Muscle layer of colon (tissue), 2 donors: ENCODE measurements at regions not wholly inside any gene's neighbourhood (a gene's known extent, or its start where the extent isn't known, plus 50 kb on each side); places are given as distances from the start of the nearest gene placed in this dataset.

ENCODE experiments used
- H3K27ac ChIP-seq: one replicate; pipeline ENCODE4 v1.7.0; 2013; ENCODE audit warnings: low read depth, mild to moderate bottlenecking, low read length, moderate library complexity
- H3K27me3 ChIP-seq, 2 donors: one replicate each; pipeline ENCODE4 v1.7.0; 2013; ENCODE audit warnings: low read length in 2 of 2, mild to moderate bottlenecking in 2 of 2; ENCODE audit not compliant: insufficient read depth in 2 of 2, control insufficient read depth in 1 of 2
- H3K36me3 ChIP-seq: one replicate; pipeline ENCODE4 v1.7.0; 2013; ENCODE audit warnings: mild to moderate bottlenecking, low read length; ENCODE audit not compliant: insufficient read depth
- H3K4me1 ChIP-seq: one replicate; pipeline ENCODE4 v1.7.0; 2013; ENCODE audit warnings: mild to moderate bottlenecking, low read length; ENCODE audit not compliant: insufficient read depth
- H3K4me3 ChIP-seq, 2 donors: one replicate each; pipeline ENCODE4 v1.7.0; 2013; ENCODE audit warnings: low read length in 2 of 2, low read depth in 1 of 2, mild to moderate bottlenecking in 1 of 2, moderate library complexity in 1 of 2
- H3K9ac ChIP-seq: one replicate; pipeline ENCODE4 v1.7.0; 2013; ENCODE audit warnings: low read length
- H3K9me3 ChIP-seq: one replicate; pipeline ENCODE4 v1.7.0; 2013; ENCODE audit warnings: mild to moderate bottlenecking, low read length
- donor health status: abdominal sarcoma.
- donor health status: Adenocarcinoma of cecum.

GRCh38 chr4:130850019-130850524 is 1754.1 kb downstream of the C4orf33 start:
- no peaks in the 10 kb centered on the region for H3K36me3 ChIP-seq
- no peaks in the 10 kb centered on the region for H3K27me3 ChIP-seq
- no peaks in the 10 kb centered on the region for H3K9me3 ChIP-seq
- no peaks in the 10 kb centered on the region for H3K4me1 ChIP-seq
- no peak overlapping the region for H3K27ac ChIP-seq
- H3K4me3 ChIP-seq, result no peak overlapping the region
- no peak overlapping the region for H3K9ac ChIP-seq

- H3K4me3 ChIP-seq, result no peak overlapping the region
- H3K27me3 ChIP-seq, result no peaks in the 10 kb centered on the region
- H3K9ac ChIP-seq, result no peak overlapping the region
- H3K27ac ChIP-seq, result no peak overlapping the region
- no peaks in the 10 kb centered on the region for H3K4me1 ChIP-seq
- H3K36me3 ChIP-seq, result no peaks in the 10 kb centered on the region
- H3K9me3 ChIP-seq, result no peaks in the 10 kb centered on the region
These were observed 1755.2 kb downstream of the C4orf33 start for GRCh38 chr4:130851107-130851506.

GRCh38 chr4:130851932-130852331 is 1756.0 kb downstream of the C4orf33 start:
- no peaks in the 10 kb centered on the region for H3K4me1 ChIP-seq
- no peaks in the 10 kb centered on the region for H3K36me3 ChIP-seq
- H3K27me3 ChIP-seq, result no peaks in the 10 kb centered on the region
- no peak overlapping the region for H3K27ac ChIP-seq
- no peaks in the 10 kb centered on the region for H3K9me3 ChIP-seq
- no peak overlapping the region for H3K4me3 ChIP-seq
- H3K9ac ChIP-seq, result no peak overlapping the region

GRCh38 chr4:130855533-130855932 is 1759.6 kb downstream of the C4orf33 start:
- Histone ChIP-seq H3K27me3 (no peaks in the 10 kb centered on the region), H3K4me1 (no peaks in the 10 kb centered on the region), H3K36me3 (no peaks in the 10 kb centered on the region), H3K4me3 (no peak overlapping the region), H3K27ac (no peak overlapping the region), H3K9ac (no peak overlapping the region), H3K9me3 (no peaks in the 10 kb centered on the region)

- no peaks in the 10 kb centered on the region for H3K9me3 ChIP-seq
- no peak overlapping the region for H3K27ac ChIP-seq
- H3K27me3 ChIP-seq, result no peaks in the 10 kb centered on the region
- H3K4me1 ChIP-seq, result no peaks in the 10 kb centered on the region
- no peak overlapping the region for H3K4me3 ChIP-seq
- H3K36me3 ChIP-seq, result no peaks in the 10 kb centered on the region
- no peak overlapping the region for H3K9ac ChIP-seq
These were observed 1764.0 kb downstream of the C4orf33 start for GRCh38 chr4:130859991-130860390.

GRCh38 chr4:130896920-130897319 is 1801.0 kb downstream of the C4orf33 start:
- Histone ChIP-seq H3K4me3 (no peak overlapping the region), H3K27ac (no peak overlapping the region)

GRCh38 chr4:130901321-130901720 is 1805.4 kb downstream of the C4orf33 start:
- Histone ChIP-seq H3K4me1 (no peaks in the 10 kb centered on the region), H3K9me3 (no peaks in the 10 kb centered on the region), H3K27me3 (no peaks in the 10 kb centered on the region), H3K36me3 (no peaks in the 10 kb centered on the region), H3K4me3 (no peak overlapping the region), H3K9ac (no peak overlapping the region), H3K27ac (no peak overlapping the region)

More at GRCh38 chr4:130896920-130897319, 1801.0 kb downstream of the C4orf33 start:
- no peaks in the 10 kb centered on the region for H3K9me3 ChIP-seq
- no peaks in the 10 kb centered on the region for H3K27me3 ChIP-seq
- H3K9ac ChIP-seq, result no peak overlapping the region
- no peaks in the 10 kb centered on the region for H3K36me3 ChIP-seq
- no peaks in the 10 kb centered on the region for H3K4me1 ChIP-seq

GRCh38 chr4:130922955-130923354 is 1827.0 kb downstream of the C4orf33 start:
- Histone ChIP-seq H3K36me3 (no peaks in the 10 kb centered on the region), H3K4me3 (no peak overlapping the region), H3K9me3 (no peaks in the 10 kb centered on the region), H3K9ac (no peak overlapping the region), H3K27me3 (no peaks in the 10 kb centered on the region), H3K27ac (no peak overlapping the region), H3K4me1 (no peaks in the 10 kb centered on the region)

GRCh38 chr4:130955520-130955919 is 1859.6 kb downstream of the C4orf33 start:
- no peaks in the 10 kb centered on the region for H3K36me3 ChIP-seq
- H3K4me1 ChIP-seq, result no peaks in the 10 kb centered on the region
- no peak overlapping the region for H3K9ac ChIP-seq
- H3K27ac ChIP-seq, result no peak overlapping the region
- no peaks in the 10 kb centered on the region for H3K27me3 ChIP-seq
- no peak overlapping the region for H3K4me3 ChIP-seq
- no peaks in the 10 kb centered on the region for H3K9me3 ChIP-seq

- H3K4me1 ChIP-seq, result no peaks in the 10 kb centered on the region
- H3K27me3 ChIP-seq, result no peaks in the 10 kb centered on the region
- H3K27ac ChIP-seq, result no peak overlapping the region
These were observed 1889.4 kb downstream of the C4orf33 start for GRCh38 chr4:130985371-130985770.

GRCh38 chr4:130995988-130996387 is 1900.0 kb downstream of the C4orf33 start:
- H3K4me3 ChIP-seq, result no peak overlapping the region

More at GRCh38 chr4:130985371-130985770, 1889.4 kb downstream of the C4orf33 start:
- Histone ChIP-seq H3K4me3 (no peak overlapping the region), H3K36me3 (no peaks in the 10 kb centered on the region), H3K9me3 (no peaks in the 10 kb centered on the region), H3K9ac (no peak overlapping the region)

GRCh38 chr4:131001371-131001770 is 1905.4 kb downstream of the C4orf33 start:
- no peak overlapping the region for H3K4me3 ChIP-seq
- H3K36me3 ChIP-seq, result no peaks in the 10 kb centered on the region
- H3K9ac ChIP-seq, result no peak overlapping the region
- H3K4me1 ChIP-seq, result no peaks in the 10 kb centered on the region
- no peaks in the 10 kb centered on the region for H3K27me3 ChIP-seq
- no peaks in the 10 kb centered on the region for H3K9me3 ChIP-seq
- no peak overlapping the region for H3K27ac ChIP-seq

More at GRCh38 chr4:130995988-130996387, 1900.0 kb downstream of the C4orf33 start:
- Histone ChIP-seq H3K4me1 (no peaks in the 10 kb centered on the region), H3K36me3 (no peaks in the 10 kb centered on the region), H3K27ac (no peak overlapping the region), H3K9ac (no peak overlapping the region), H3K9me3 (no peaks in the 10 kb centered on the region), H3K27me3 (no peaks in the 10 kb centered on the region)
